ENCODE measurements at regions not wholly inside any gene's neighbourhood (a gene's known extent, or its start where the extent isn't known, plus 50 kb on each side); places are given as distances from the start of the nearest gene placed in this dataset.

DNA sequence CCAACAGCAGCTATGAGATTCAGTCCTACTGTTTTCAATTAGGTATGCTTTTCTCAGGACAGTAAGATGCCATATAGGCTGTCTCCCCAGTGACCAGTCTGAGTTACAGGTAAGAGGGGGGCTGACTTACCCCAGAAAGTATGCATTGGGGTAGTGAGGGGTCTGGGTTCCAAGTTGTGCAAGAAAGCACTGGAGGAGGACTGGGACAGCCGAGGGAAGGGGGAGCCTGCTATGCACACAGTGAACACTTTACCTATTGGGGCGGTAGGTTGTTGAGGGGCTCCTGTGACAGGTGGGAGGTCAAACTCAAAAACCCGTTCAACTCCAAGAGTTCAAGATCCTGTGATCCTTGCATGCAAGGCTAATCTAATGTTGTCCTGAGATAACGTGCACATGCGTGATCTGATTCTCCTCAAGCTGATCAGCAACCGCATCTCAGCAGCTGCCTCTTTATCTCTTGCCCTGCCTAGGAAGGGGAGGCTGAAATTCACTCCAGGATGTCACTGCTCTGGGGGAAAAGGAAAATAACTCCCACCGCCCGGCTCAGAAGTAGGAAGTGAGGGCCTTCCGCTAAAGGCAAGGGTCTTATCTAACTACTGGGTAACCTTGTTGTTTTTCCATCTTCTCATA, 108.8 kb upstream of the KIT start:
- Mint-ChIP-seq H3K4me3 (no peak overlapping the region), H3K4me1 (peaks cover 9% of the 10 kb centered on the region)

DNA sequence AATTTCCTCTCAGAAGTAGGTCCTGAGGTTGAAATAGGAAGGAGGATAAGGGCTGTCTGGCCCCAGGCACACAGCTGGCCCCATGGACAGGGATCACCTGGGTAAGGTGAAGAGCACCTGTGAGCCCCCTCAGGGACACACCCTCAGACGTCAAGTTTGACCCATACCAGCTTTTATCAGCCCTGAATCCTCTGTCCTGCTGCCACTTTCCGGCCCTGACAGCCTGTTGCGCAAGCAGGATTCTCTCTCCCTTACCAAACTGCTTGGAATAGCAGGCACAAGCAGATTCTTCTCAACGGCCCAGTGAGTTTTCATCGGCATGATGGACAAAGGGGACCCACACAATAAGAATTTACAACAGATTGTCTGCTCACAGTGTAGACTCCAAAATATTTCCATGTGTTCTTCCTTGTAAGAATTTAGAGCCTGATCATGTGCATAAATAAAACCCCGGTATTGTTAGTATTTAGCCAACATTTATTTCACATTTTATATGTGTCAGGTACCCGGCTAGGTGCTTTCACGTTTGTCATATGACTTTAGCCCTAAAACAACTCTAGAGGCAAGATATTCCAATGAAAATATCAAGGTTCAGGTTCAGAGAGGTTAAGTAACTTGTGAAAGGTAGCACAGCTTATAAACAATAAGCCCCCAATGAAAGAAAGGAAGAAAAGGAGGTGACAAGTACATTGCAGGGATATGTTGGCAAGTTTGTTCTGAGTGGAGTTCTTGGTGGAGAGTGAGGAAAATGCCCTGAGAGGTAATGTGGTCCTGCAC, 107.2 kb upstream of the KIT start:
- Mint-ChIP-seq H3K27ac (ENCODE audit: unreplicated experiment) (no peak overlapping the region), H3K36me3 (ENCODE audit: low read depth) (no peaks in the 10 kb centered on the region), H3K9me3 (no peaks in the 10 kb centered on the region), H3K27me3 (ENCODE audit: low read depth) (no peaks in the 10 kb centered on the region), H3K4me1 (peaks cover 9% of the 10 kb centered on the region), H3K4me3 (no peak overlapping the region)
- TF ChIP-seq, protein P1, sequence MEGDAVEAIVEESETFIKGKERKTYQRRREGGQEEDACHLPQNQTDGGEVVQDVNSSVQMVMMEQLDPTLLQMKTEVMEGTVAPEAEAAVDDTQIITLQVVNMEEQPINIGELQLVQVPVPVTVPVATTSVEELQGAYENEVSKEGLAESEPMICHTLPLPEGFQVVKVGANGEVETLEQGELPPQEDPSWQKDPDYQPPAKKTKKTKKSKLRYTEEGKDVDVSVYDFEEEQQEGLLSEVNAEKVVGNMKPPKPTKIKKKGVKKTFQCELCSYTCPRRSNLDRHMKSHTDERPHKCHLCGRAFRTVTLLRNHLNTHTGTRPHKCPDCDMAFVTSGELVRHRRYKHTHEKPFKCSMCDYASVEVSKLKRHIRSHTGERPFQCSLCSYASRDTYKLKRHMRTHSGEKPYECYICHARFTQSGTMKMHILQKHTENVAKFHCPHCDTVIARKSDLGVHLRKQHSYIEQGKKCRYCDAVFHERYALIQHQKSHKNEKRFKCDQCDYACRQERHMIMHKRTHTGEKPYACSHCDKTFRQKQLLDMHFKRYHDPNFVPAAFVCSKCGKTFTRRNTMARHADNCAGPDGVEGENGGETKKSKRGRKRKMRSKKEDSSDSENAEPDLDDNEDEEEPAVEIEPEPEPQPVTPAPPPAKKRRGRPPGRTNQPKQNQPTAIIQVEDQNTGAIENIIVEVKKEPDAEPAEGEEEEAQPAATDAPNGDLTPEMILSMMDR (conservative IDR thresholded peaks at IDR 0.05), result no peak
- no peak for DNase-seq (ENCODE audit: low read depth, low spot score)

More for the DNA sequence above, 108.8 kb upstream of the KIT start:
- Mint-ChIP-seq H3K27me3 (ENCODE audit: low read depth) (no peaks in the 10 kb centered on the region), H3K36me3 (ENCODE audit: low read depth) (no peaks in the 10 kb centered on the region), H3K9me3 (no peaks in the 10 kb centered on the region), H3K27ac (ENCODE audit: unreplicated experiment) (no peak overlapping the region)
- TF ChIP-seq, protein P1 (conservative IDR thresholded peaks at IDR 0.05), result no peak
- no peak for DNase-seq (ENCODE audit: low read depth, low spot score)

DNA sequence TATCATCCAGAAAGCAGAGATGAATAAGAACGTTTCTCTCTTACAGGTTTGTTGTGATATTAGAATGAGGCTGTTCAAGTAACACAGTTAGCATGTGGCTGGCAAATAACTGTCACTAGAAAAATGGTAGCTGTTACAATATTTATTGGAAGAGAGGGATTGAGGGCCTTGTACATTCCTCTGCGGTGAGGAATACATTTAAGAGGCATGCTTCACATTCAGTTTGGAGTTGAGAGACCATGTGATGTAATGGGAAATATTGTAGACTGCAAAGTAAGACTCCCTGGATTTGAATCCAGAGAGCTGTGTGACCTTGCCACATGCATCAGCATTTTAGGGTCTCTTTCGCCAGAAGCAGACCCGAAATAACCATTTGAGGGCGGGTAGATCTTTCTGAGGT, 104.8 kb upstream of the KIT start:
- TF ChIP-seq, protein P1 (conservative IDR thresholded peaks at IDR 0.05), result no peak
- no peaks in the 10 kb centered on the region for H3K27me3 Mint-ChIP-seq (ENCODE audit: low read depth)
- H3K27ac Mint-ChIP-seq (ENCODE audit: unreplicated experiment), result no peak overlapping the region
- no peaks in the 10 kb centered on the region for H3K36me3 Mint-ChIP-seq (ENCODE audit: low read depth)
- peaks cover 4% of the 10 kb centered on the region for H3K4me1 Mint-ChIP-seq
- no peak overlapping the region for H3K4me3 Mint-ChIP-seq
- DNase-seq (ENCODE audit: low read depth, low spot score), result no peak
- no peaks in the 10 kb centered on the region for H3K9me3 Mint-ChIP-seq

DNA sequence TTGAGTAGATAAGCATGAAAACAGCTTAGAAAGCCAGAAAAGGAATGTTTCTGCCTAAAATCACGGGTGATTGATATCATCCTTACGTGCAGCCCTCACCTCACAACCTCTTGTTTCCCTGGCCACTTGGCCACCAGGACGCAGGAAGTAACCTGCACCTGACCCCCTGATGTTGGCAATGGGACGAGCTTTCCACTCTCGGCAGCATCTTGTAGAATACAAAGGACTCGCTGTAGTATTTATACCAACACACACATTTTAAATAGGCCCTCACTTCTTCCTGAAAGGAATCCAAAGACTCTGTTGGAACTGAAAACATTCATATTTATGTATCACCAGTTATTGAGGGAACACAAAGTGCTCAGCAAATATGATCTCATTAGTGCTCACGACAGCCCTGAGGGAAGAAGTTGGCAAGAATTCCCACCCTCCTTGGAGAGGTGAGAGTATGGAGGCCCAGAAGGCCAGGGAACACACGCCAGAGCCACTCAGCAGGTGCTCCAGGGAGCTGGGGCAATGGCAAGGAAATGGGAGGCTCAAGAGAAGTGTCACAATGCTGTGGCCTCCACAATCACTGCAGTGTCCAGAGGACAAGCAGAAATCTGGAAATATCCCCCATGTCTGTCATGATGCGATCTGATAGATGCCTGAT, 103.3 kb upstream of the KIT start:
- Mint-ChIP-seq H3K4me3 (no peak overlapping the region), H3K9me3 (no peaks in the 10 kb centered on the region), H3K27me3 (ENCODE audit: low read depth) (no peaks in the 10 kb centered on the region), H3K27ac (ENCODE audit: unreplicated experiment) (no peak overlapping the region), H3K36me3 (ENCODE audit: low read depth) (no peaks in the 10 kb centered on the region), H3K4me1 (peaks cover 9% of the 10 kb centered on the region)
- TF ChIP-seq, protein P1 (conservative IDR thresholded peaks at IDR 0.05), result no peak
- DNase-seq (ENCODE audit: low read depth, low spot score), result no peak

DNA sequence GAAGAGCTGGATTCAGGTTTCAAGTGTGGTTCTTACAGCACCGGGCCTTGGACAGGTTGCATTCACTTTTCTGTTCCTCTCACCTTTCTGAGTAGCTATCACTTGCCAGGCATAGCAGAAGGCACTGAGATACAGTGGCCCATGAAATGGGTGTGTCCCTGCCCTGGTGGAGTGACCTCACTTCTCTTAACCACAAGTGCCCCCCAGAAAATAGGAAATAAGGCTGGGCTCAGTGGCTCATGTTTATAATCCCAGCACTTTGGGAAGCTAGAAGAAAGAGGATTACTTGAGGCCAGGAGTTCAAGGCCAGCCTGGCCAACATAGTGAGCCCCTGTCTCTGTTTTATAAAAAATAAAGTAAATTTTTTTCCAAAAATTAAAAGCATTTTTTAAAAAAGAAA, 101.7 kb upstream of the KIT start:
- no peak for DNase-seq (ENCODE audit: low read depth, low spot score)
- Mint-ChIP-seq H3K4me1 (peaks cover 13% of the 10 kb centered on the region), H3K27me3 (ENCODE audit: low read depth) (no peaks in the 10 kb centered on the region), H3K4me3 (no peak overlapping the region), H3K36me3 (ENCODE audit: low read depth) (no peaks in the 10 kb centered on the region), H3K9me3 (no peaks in the 10 kb centered on the region), H3K27ac (ENCODE audit: unreplicated experiment) (no peak overlapping the region)
- TF ChIP-seq, protein P1 (conservative IDR thresholded peaks at IDR 0.05), result no peak
